GM20000 (cell line): ENCODE measurements at regions not wholly inside any gene's neighbourhood (a gene's known extent, or its start where the extent isn't known, plus 50 kb on each side); places are given as distances from the start of the nearest gene placed in this dataset.

Source experiments
- DNase-seq: peaks from one replicate; pipeline ENCODE4 v3.0.0; 2012; ENCODE audit warnings: low spot score
- CTCF ChIP-seq: IDR thresholded peaks from 2 replicates; pipeline ENCODE4 v1.5.1; 2012; ENCODE audit warnings: mild to moderate bottlenecking, control low read depth; ENCODE audit errors: extremely low read depth, missing control alignments

- DNase-seq = no peak
- no peak for TF ChIP-seq CTCF
Observed at GRCh38 chr14:35222872-35223466, 69.2 kb upstream of the PSMA6 start.

DNA sequence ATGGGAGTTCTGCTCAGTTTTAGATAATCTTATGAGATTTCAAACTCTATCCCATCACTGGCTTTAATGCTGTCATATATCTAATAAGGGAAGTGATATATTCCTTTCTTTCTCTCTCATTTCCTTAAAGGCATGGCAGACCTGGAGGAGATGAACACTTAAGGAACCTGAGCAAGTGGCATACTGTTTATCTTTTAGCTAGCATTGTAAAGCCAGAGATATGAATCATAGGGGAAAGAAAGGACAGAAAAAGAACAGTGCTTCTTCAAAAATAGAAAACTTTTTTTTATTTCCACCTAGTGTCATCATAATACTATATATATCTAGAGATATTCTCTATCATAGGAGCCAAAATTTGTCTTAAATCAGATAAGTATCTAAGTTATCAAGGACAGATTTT is 68.3 kb upstream of the PSMA6 start:
- TF ChIP-seq CTCF = no peak
- no peak for DNase-seq

DNA sequence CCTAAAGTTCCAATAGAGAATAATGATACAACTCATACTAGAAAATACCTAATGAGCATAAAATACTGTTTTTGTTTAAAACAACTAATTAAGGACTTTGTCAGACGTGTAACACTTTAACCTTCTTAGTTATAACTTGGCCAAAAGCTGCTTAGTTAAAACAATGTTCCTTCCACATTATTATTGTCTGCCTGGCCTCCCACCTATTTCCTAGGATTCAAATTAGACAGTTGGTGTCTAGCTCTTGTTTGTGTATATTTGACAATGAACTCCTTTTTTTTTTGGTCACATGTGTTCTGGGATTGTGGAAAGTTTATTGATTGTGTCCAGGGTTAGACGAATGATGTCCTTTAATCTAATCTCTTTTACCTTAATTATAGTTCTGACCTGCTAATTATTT is 67.6 kb upstream of the PSMA6 start:
- DNase-seq = no peak
- no peak for TF ChIP-seq CTCF

- TF ChIP-seq CTCF = no peak
- DNase-seq = no peak
Observed at GRCh38 chr14:35229084-35229791, 62.9 kb upstream of the PSMA6 start.

GRCh38 chr14:35229792-35230089 is 62.4 kb upstream of the PSMA6 start:
- no peak for DNase-seq
- no peak for TF ChIP-seq CTCF

DNA sequence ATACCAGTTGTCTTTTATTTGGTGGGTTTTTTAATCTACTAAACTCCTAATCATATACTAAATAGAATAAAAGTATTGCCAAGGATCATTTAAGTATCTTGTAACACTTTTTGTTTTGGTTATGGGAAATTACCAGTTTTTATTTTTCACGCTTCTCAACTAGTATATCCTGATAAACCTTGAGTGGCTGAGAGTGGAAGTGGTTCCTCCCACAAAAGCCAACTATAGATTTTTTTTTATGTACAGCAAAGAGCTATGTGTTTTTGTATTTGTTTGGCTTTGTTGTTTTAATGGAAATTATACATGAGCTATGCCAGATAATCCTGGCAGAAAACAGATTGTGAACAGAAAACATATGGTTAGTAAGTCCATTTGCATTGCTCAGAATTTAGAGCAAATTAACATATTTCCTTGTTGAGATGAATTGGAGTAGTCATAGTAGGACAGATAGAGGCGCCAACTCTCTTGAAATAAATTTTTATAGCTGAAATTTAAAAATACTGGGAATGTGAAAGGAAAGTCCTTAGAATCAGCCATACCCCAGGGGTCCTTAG is 60.9 kb upstream of the PSMA6 start:
- no peak for TF ChIP-seq CTCF
- no peak for DNase-seq

DNA sequence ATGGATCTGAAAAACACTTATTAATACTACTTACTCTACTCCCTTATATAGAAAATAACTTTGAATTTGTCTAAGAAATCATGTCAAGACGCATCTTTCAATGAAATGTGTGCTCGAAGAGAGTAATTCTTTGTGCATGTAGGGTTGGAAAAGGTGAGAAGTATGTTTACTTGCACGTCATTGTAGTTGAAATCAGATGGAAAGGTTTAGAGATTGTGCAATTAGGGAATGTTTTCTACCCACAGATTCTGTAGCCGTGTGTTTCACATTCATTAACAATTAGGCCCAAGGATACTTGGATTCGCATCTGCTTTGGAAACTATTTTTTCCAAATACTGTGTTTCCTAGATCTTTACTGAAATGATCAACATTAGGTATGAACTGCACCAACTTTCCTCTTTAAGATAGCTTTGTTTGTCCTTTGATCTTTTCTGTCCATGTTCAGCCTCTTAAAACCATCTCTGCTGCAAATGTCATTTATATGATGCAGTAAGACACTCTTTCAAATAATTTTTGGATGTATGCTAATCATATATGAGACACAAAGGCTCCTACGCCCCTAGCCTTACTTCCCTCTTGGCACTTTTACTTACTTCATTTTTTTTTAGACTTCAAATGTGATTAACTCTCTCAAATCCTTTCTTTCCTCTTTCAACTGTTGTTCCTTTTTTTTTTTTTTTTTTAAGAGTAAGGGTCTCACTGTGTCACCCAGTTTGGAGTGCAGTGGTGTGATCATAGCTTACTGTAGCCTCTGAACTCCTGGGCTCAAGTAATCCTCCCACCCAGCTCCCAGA is 58.0 kb upstream of the PSMA6 start:
- TF ChIP-seq CTCF = no peak
- DNase-seq = no peak
